Choroid plexus epithelial cell (primary cell): ENCODE measurements at regions not wholly inside any gene's neighbourhood (a gene's known extent, or its start where the extent isn't known, plus 50 kb on each side); places are given as distances from the start of the nearest gene placed in this dataset.

ENCODE experiments used
- DNase-seq: peaks from one replicate; pipeline ENCODE4 v3.0.0-alpha.2; 2010; ENCODE audit warnings: low read depth
- H3K4me3 ChIP-seq: 2 replicates; pipeline ENCODE4 v1.5.1; 2011; ENCODE audit warnings: low read depth, mild to moderate bottlenecking, control low read depth, low read length, moderate library complexity
- CTCF ChIP-seq: conservative IDR thresholded peaks from 2 replicates; pipeline ENCODE4 v1.5.1; 2011; ENCODE audit warnings: low read depth, mild to moderate bottlenecking, control low read depth, inconsistent platforms, low read length, moderate library complexity

- no peak for DNase-seq
- no peak overlapping the region for H3K4me3 ChIP-seq
- TF ChIP-seq CTCF, result no peak
Measured at GRCh38 chr18:68409576-68409975, 305.3 kb downstream of the TMX3 start.

- peak; percentile 26 for TF ChIP-seq CTCF
- H3K4me3 ChIP-seq, result no peak overlapping the region
- no peak for DNase-seq
Measured at GRCh38 chr18:68406761-68407160, 308.1 kb downstream of the TMX3 start.

- no peak for DNase-seq
- no peak overlapping the region for H3K4me3 ChIP-seq
- no peak for TF ChIP-seq CTCF
Measured at GRCh38 chr18:68402784-68403183, 312.1 kb downstream of the TMX3 start.

GRCh38 chr18:68400889-68401288, 314.0 kb downstream of the TMX3 start:
- no peak for TF ChIP-seq CTCF
- H3K4me3 ChIP-seq, result no peak overlapping the region
- no peak for DNase-seq

GRCh38 chr18:68399721-68400120, 315.2 kb downstream of the TMX3 start:
- DNase-seq, result no peak
- TF ChIP-seq CTCF, result no peak

GRCh38 chr18:68397241-68398035, 317.5 kb downstream of the TMX3 start:
- H3K4me3 ChIP-seq, result no peak overlapping the region
- DNase-seq, result no peak
- no peak for TF ChIP-seq CTCF

More at GRCh38 chr18:68399721-68400120, 315.2 kb downstream of the TMX3 start:
- H3K4me3 ChIP-seq, result no peak overlapping the region

- no peak overlapping the region for H3K4me3 ChIP-seq
- peak; percentile 19 for DNase-seq
- TF ChIP-seq CTCF, result no peak
Measured at GRCh38 chr18:68394705-68395104, 320.2 kb downstream of the TMX3 start.
